HEK293 (cell line): ENCODE measurements at regions not wholly inside any gene's neighbourhood (a gene's known extent, or its start where the extent isn't known, plus 50 kb on each side); places are given as distances from the start of the nearest gene placed in this dataset.

Experiments used
- CTCF ChIA-PET: fragments of 350-600 bp; formaldehyde crosslinking; extraction: SDS; loops from one replicate; lab custom pipeline; 2021; ENCODE audit warnings: antibody characterized with exemption; lab: Yijun Ruan, JAX
- POLR2A ChIA-PET: fragments of 300-600 bp; formaldehyde crosslinking; extraction: SDS; loops from one replicate; lab custom pipeline; 2020; ENCODE audit warnings: antibody characterized with exemption, inconsistent platforms; lab: Yijun Ruan, JAX
- H3K27ac ChIP-seq: fragments of 200-500 bp; sonication (Bioruptor generic); 2 replicates; pipeline ENCODE4 v1.5.1; 2014; ENCODE audit warnings: low read depth, low read length, control low read depth, inconsistent platforms; ENCODE audit errors: extremely low read depth
- H3K36me3 ChIP-seq, 2 experiments: fragments of 200-500 bp in 1 of 2; sonication (Bioruptor generic) in 1 of 2; 1 replicate in 1 of 2; 2 replicates in 1 of 2; pipeline ENCODE4 v1.5.1; 2014 to 2017; ENCODE audit warnings: inconsistent platforms in 2 of 2, low read length in 2 of 2; ENCODE audit not compliant: control insufficient read depth in 2 of 2, insufficient read depth in 1 of 2
- H3K4me1 ChIP-seq: fragments of 200-500 bp; sonication (Bioruptor generic); 2 replicates; pipeline ENCODE4 v1.5.1; 2014; ENCODE audit warnings: mild to moderate bottlenecking, low read length, inconsistent platforms; ENCODE audit not compliant: control insufficient read depth, insufficient read depth
- H3K4me3 ChIP-seq: 2 replicates; pipeline ENCODE4 v1.5.1; 2011; ENCODE audit warnings: low read depth, mild to moderate bottlenecking, control low read depth, low read length, moderate library complexity
- H3K9me3 ChIP-seq: fragments of 200-500 bp; sonication (Bioruptor generic); 2 replicates; pipeline ENCODE4 v1.5.1; 2014; ENCODE audit warnings: low read depth, low read length, inconsistent platforms; ENCODE audit not compliant: control insufficient read depth, insufficient read depth
- KLF10 ChIP-seq: fragments of 450-650 bp; IDR thresholded peaks from 2 replicates; pipeline ENCODE4 v1.5.1; 2018; ENCODE audit warnings: missing biosample characterization, mild to moderate bottlenecking, missing genetic modification characterization
- MZF1 ChIP-seq: fragments of 450-650 bp; formaldehyde crosslinking; IDR thresholded peaks from 2 replicates; pipeline ENCODE4 v1.5.1; 2017; ENCODE audit warnings: missing biosample characterization, missing genetic modification characterization, borderline replicate concordance
- OVOL3 ChIP-seq: fragments of 450-650 bp; formaldehyde crosslinking; IDR thresholded peaks from 2 replicates; pipeline ENCODE4 v1.5.1; 2016; ENCODE audit warnings: missing biosample characterization, missing genetic modification characterization
- YY2 ChIP-seq: fragments of 450-650 bp; formaldehyde crosslinking; IDR thresholded peaks from 2 replicates; pipeline ENCODE4 v1.5.1; 2016; ENCODE audit warnings: missing biosample characterization, missing genetic modification characterization
- ZBTB10 ChIP-seq: fragments of 450-650 bp; formaldehyde crosslinking; IDR thresholded peaks from 2 replicates; pipeline ENCODE4 v1.5.1; 2016; ENCODE audit warnings: missing biosample characterization, missing genetic modification characterization
- ZBTB20 ChIP-seq: fragments of 450-650 bp; formaldehyde crosslinking; IDR thresholded peaks from 2 replicates; pipeline ENCODE4 v1.5.1; 2016; ENCODE audit warnings: missing biosample characterization, missing genetic modification characterization
- ZBTB26 ChIP-seq: fragments of 450-650 bp; formaldehyde crosslinking; optimal IDR thresholded peaks from 2 replicates; pipeline ENCODE3; 2016; ENCODE audit warnings: missing biosample characterization, mild to moderate bottlenecking, missing genetic modification characterization
- ZBTB48 ChIP-seq: fragments of 450-650 bp; formaldehyde crosslinking; IDR thresholded peaks from 2 replicates; pipeline ENCODE4 v1.5.1; 2016; ENCODE audit warnings: missing biosample characterization, missing genetic modification characterization
- ZNF132 ChIP-seq: fragments of 450-650 bp; formaldehyde crosslinking; IDR thresholded peaks from 2 replicates; pipeline ENCODE4 v1.5.1; 2017; ENCODE audit warnings: missing biosample characterization, missing genetic modification characterization, borderline replicate concordance
- ZNF146 ChIP-seq: fragments of 450-650 bp; formaldehyde crosslinking; IDR thresholded peaks from 2 replicates; pipeline ENCODE4 v1.5.1; 2016; ENCODE audit warnings: missing biosample characterization, missing genetic modification characterization
- ZNF157 ChIP-seq: fragments of 450-650 bp; formaldehyde crosslinking; IDR thresholded peaks from 2 replicates; pipeline ENCODE4 v1.5.1; 2016; ENCODE audit warnings: missing biosample characterization, missing genetic modification characterization
- ZNF2 ChIP-seq: fragments of 450-650 bp; formaldehyde crosslinking; IDR thresholded peaks from 2 replicates; pipeline ENCODE4 v1.5.1; 2016; ENCODE audit warnings: missing biosample characterization, missing genetic modification characterization
- ZNF24 ChIP-seq: fragments of 450-650 bp; formaldehyde crosslinking; IDR thresholded peaks from 2 replicates; pipeline ENCODE4 v1.5.1; 2016; ENCODE audit warnings: missing biosample characterization, missing genetic modification characterization
- ZNF292 ChIP-seq: fragments of 450-650 bp; formaldehyde crosslinking; IDR thresholded peaks from 2 replicates; pipeline ENCODE4 v1.5.1; 2016; ENCODE audit warnings: low read depth, missing biosample characterization, missing genetic modification characterization, borderline replicate concordance
- ZNF335 ChIP-seq: fragments of 450-650 bp; formaldehyde crosslinking; conservative IDR thresholded peaks from 2 replicates; pipeline ENCODE4 v1.5.1; 2016; ENCODE audit warnings: missing biosample characterization, missing genetic modification characterization
- ZNF341 ChIP-seq: fragments of 450-650 bp; formaldehyde crosslinking; IDR thresholded peaks from 2 replicates; pipeline ENCODE4; 2016; ENCODE audit warnings: low read depth, missing biosample characterization, missing genetic modification characterization
- ZNF391 ChIP-seq: fragments of 450-650 bp; formaldehyde crosslinking; IDR thresholded peaks from 2 replicates; pipeline ENCODE4 v1.5.1; 2016; ENCODE audit warnings: low read depth, missing biosample characterization, missing genetic modification characterization, borderline replicate concordance
- ZNF398 ChIP-seq: fragments of 450-650 bp; formaldehyde crosslinking; IDR thresholded peaks from 2 replicates; pipeline ENCODE4 v1.5.1; 2017; ENCODE audit warnings: missing biosample characterization, missing genetic modification characterization
- ZNF426 ChIP-seq: fragments of 450-650 bp; formaldehyde crosslinking; IDR thresholded peaks from 2 replicates; pipeline ENCODE4 v1.5.1; 2017; ENCODE audit warnings: missing biosample characterization, missing genetic modification characterization, mild to moderate bottlenecking, inconsistent platforms, moderate library complexity
- ZNF513 ChIP-seq: fragments of 450-650 bp; IDR thresholded peaks from 2 replicates; pipeline ENCODE4 v1.5.1; 2018; ENCODE audit warnings: missing biosample characterization, missing genetic modification characterization
- ZNF530 ChIP-seq: fragments of 450-650 bp; formaldehyde crosslinking; IDR thresholded peaks from 2 replicates; pipeline ENCODE4 v1.5.1; 2016; ENCODE audit warnings: low read depth, missing biosample characterization, missing genetic modification characterization
- ZNF561 ChIP-seq: fragments of 450-650 bp; IDR thresholded peaks from 2 replicates; pipeline ENCODE4 v1.5.1; 2018; ENCODE audit warnings: missing biosample characterization, missing genetic modification characterization, borderline replicate concordance
- ZNF580 ChIP-seq: fragments of 450-650 bp; formaldehyde crosslinking; IDR thresholded peaks from 2 replicates; pipeline ENCODE4 v1.5.1; 2016; ENCODE audit warnings: missing biosample characterization, missing genetic modification characterization
- ZNF585B ChIP-seq: fragments of 450-650 bp; formaldehyde crosslinking; IDR thresholded peaks from 2 replicates; pipeline ENCODE4 v1.5.1; 2016; ENCODE audit warnings: missing biosample characterization, missing genetic modification characterization
- ZNF660 ChIP-seq: fragments of 450-650 bp; IDR thresholded peaks from 2 replicates; pipeline ENCODE4 v1.5.1; 2018; ENCODE audit warnings: missing biosample characterization, mild to moderate bottlenecking, missing genetic modification characterization
- ZNF76 ChIP-seq: fragments of 450-650 bp; formaldehyde crosslinking; IDR thresholded peaks from 2 replicates; pipeline ENCODE4; 2016; ENCODE audit warnings: low read depth, missing biosample characterization, missing genetic modification characterization, borderline replicate concordance
- ZSCAN30 ChIP-seq: fragments of 450-650 bp; IDR thresholded peaks from 2 replicates; pipeline ENCODE4 v1.5.1; 2018; ENCODE audit warnings: missing biosample characterization, mild to moderate bottlenecking, missing genetic modification characterization, moderate library complexity

GRCh38 chr7:54259185-54259584 lies 283.0 kb upstream of the VSTM2A start:
- Histone ChIP-seq H3K9me3 (no peaks in the 10 kb centered on the region), H3K4me1 (no peaks in the 10 kb centered on the region), H3K36me3 (no peaks in the 10 kb centered on the region), H3K4me3 (no peak overlapping the region), H3K27ac (no peak overlapping the region)
- CTCF ChIA-PET, result no interaction called here
- POLR2A ChIA-PET, result no interaction called here
- TF ChIP-seq ZNF426 (tag by site-specific recombination), result no peak
- TF ChIP-seq ZNF530 (tag by site-specific recombination), result no peak
- no peak for TF ChIP-seq ZNF561 (tag by site-specific recombination)
- no peak for TF ChIP-seq ZNF580 (tag by site-specific recombination)
- no peak for TF ChIP-seq ZNF132 (tag by site-specific recombination)

- no peak overlapping the region for H3K4me3 ChIP-seq
- TF ChIP-seq ZNF76 (tag by site-specific recombination), result no peak
- no peak for TF ChIP-seq ZNF391 (tag by site-specific recombination)
- TF ChIP-seq ZNF513 (tag by site-specific recombination), result no peak
- TF ChIP-seq ZNF146 (tag by site-specific recombination), result no peak
- no peak for TF ChIP-seq ZNF585B (tag by site-specific recombination)
- TF ChIP-seq ZNF157 (tag by site-specific recombination), result no peak
- no peak for TF ChIP-seq ZBTB10 (tag by site-specific recombination)
- TF ChIP-seq ZBTB48 (tag by site-specific recombination), result no peak
- TF ChIP-seq OVOL3 (tag by site-specific recombination), result no peak
- TF ChIP-seq ZSCAN30 (tag by site-specific recombination), result no peak
- no peak for TF ChIP-seq KLF10
- no peak for TF ChIP-seq MZF1
- no peak for TF ChIP-seq ZNF660 (tag by site-specific recombination)
- no peak overlapping the region for H3K27ac ChIP-seq
- H3K36me3 ChIP-seq, result no peaks in the 10 kb centered on the region
- H3K9me3 ChIP-seq, result no peaks in the 10 kb centered on the region
- no peaks in the 10 kb centered on the region for H3K4me1 ChIP-seq
- CTCF ChIA-PET, result interaction anchor here (0.7 kb wide), 1 partner anchor 579 kb away, joined by 3 read pairs; no protein-coding TSS in a partner anchor
- POLR2A ChIA-PET, result no interaction called here
Measured at GRCh38 chr7:54260941-54261371, 281.2 kb upstream of the VSTM2A start.

- Histone ChIP-seq H3K27ac (no peak overlapping the region), H3K4me1 (no peaks in the 10 kb centered on the region), H3K4me3 (no peak overlapping the region), H3K36me3 (no peaks in the 10 kb centered on the region), H3K9me3 (no peaks in the 10 kb centered on the region)
- POLR2A ChIA-PET, result no interaction called here
- CTCF ChIA-PET, result no interaction called here
- TF ChIP-seq ZNF2 (tag by site-specific recombination) (no peak), ZNF24 (tag by site-specific recombination) (no peak), YY2 (no peak), ZNF341 (no peak), ZNF335 (tag by site-specific recombination) (no peak), ZBTB26 (no peak), ZNF398 (no peak), ZBTB20 (no peak), ZNF292 (tag by site-specific recombination) (no peak)
Measured at GRCh38 chr7:54278847-54279246, 263.3 kb upstream of the VSTM2A start.
